ENCODE measurements at regions not wholly inside any gene's neighbourhood (a gene's known extent, or its start where the extent isn't known, plus 50 kb on each side); places are given as distances from the start of the nearest gene placed in this dataset.
A peak's percentile ranks its signal among the peaks of the same experiment; 100 is the strongest.

GRCh38 chr6:30821862-30822784, 62.2 kb upstream of the DDR1 start (continued):
- TF ChIP-seq E2F4 (IDR thresholded peaks at IDR 0.05; ENCODE audit: low read depth, low read length) (no peak), ZNF24 (IDR thresholded peaks at IDR 0.05) (no peak), RAD21 (IDR thresholded peaks at IDR 0.05; ENCODE audit: insufficient read depth, low read depth, low read length) (peak; percentile 54), SP1 (IDR thresholded peaks at IDR 0.05; ENCODE audit: low read depth, low read length) (no peak), ZNF217 (IDR thresholded peaks at IDR 0.05) (peak; percentile 45; the same call in 1 of the 2 replicates), FOXK2 (IDR thresholded peaks at IDR 0.05) (no peak), TCF7 (IDR thresholded peaks at IDR 0.05; ENCODE audit: borderline replicate concordance) (no peak), JUND (IDR thresholded peaks at IDR 0.05; ENCODE audit: low read depth, low read length) (no peak), IRF3 (IDR thresholded peaks at IDR 0.05) (no peak), USF1 (IDR thresholded peaks at IDR 0.05; ENCODE audit: borderline replicate concordance, extremely low read length, insufficient read depth, low read depth, low read length) (no peak), TAF1 (IDR thresholded peaks at IDR 0.05; ENCODE audit: borderline replicate concordance, low read depth, low read length) (no peak), TCF3 (IDR thresholded peaks at IDR 0.05; ENCODE audit: borderline replicate concordance, insufficient read depth, low read depth, low read length) (no peak), PML (IDR thresholded peaks at IDR 0.05; ENCODE audit: low read length) (no peak; the same call in 1 of the 2 replicates), CBFB (IDR thresholded peaks at IDR 0.05; ENCODE audit: low read depth) (no peak), MAX (IDR thresholded peaks at IDR 0.05; ENCODE audit: low read depth, low read length) (no peak), GATAD2B (conservative IDR thresholded peaks at IDR 0.05; ENCODE audit: low read depth) (no peak), HDGF (IDR thresholded peaks at IDR 0.05) (no peak), TBL1XR1 (IDR thresholded peaks at IDR 0.05; ENCODE audit: low read depth, low read length) (no peak), RB1 (IDR thresholded peaks at IDR 0.05; ENCODE audit: borderline replicate concordance) (no peak), CEBPB (IDR thresholded peaks at IDR 0.05; ENCODE audit: borderline replicate concordance in 1 of 2, low read depth in 2 of 2, low read length in 2 of 2) (no peak), E2F8 (IDR thresholded peaks at IDR 0.05; ENCODE audit: low read depth, partially characterized antibody) (no peak), SMC3 (IDR thresholded peaks at IDR 0.05; ENCODE audit: borderline replicate concordance, low read length) (peak; percentile 45; the same call in 1 of the 2 replicates), MYB (IDR thresholded peaks at IDR 0.05; ENCODE audit: borderline replicate concordance, low read depth, low read length) (no peak)

Measured in GM12878 (cell line).